MM.1S (cell line): ENCODE measurements at regions not wholly inside any gene's neighbourhood (a gene's known extent, or its start where the extent isn't known, plus 50 kb on each side); places are given as distances from the start of the nearest gene placed in this dataset.

Experiments
- CTCF ChIP-seq: fragments of 300-600 bp; sonication (generic); IDR thresholded peaks from 2 replicates; pipeline ENCODE4 v1.5.1; 2016; ENCODE audit warnings: antibody characterized with exemption, low read length, mixed read lengths
- EZH2phosphoT487 ChIP-seq: fragments of 300-600 bp; sonication (generic); IDR thresholded peaks from 2 replicates; pipeline ENCODE4 v1.6.1; 2018; ENCODE audit warnings: antibody characterized with exemption, low read length

- TF ChIP-seq CTCF (no peak), EZH2phosphoT487 (no peak)
These were observed 690.7 kb upstream of the KLHL29 start for GRCh38 chr2:22694300-22694699.
